ENCODE measurements at regions not wholly inside any gene's neighbourhood (a gene's known extent, or its start where the extent isn't known, plus 50 kb on each side); places are given as distances from the start of the nearest gene placed in this dataset.
"Not testable (repeated sequence)": the region's sequence is repeated elsewhere in the genome, so short reads cannot be mapped to it uniquely, and the experiment has no call there.

DNA sequence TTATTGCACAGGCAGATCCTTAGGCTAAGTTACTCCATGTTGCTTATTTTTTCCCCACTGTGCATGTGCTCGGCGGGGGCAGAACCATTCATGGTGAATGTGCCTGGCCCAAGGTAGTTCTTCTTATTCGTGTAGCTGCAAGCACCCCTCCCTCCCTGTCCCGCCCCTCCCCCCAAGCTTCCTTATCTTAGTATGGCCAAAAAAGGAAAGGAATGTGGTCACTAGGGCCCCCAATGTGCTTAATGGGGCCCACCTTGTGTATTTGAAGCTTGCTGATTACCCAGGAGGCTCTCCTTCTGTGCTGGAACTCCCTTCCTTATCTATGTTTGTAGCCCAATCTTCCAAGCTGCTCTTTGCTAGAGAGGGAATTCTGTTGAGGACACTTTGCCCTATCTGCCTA lies 1259.7 kb upstream of the RAG2 start:
- ChIA-PET POLR2A (no interaction called here), CTCF (no interaction called here)
- no peak for DNase-seq (ENCODE audit: extremely low spot score)
- no peak for TF ChIP-seq PKNOX1 (IDR thresholded peaks at IDR 0.05)
- TF ChIP-seq SUZ12 (IDR thresholded peaks at IDR 0.05): no peak
- no peak for TF ChIP-seq ZNF384 (IDR thresholded peaks at IDR 0.05)
- TF ChIP-seq ARNT (IDR thresholded peaks at IDR 0.05): no peak
- no peak for TF ChIP-seq BHLHE40 (IDR thresholded peaks at IDR 0.05; ENCODE audit: borderline replicate concordance)
- no peak for TF ChIP-seq ELF4 (IDR thresholded peaks at IDR 0.05)
- TF ChIP-seq SP1 (IDR thresholded peaks at IDR 0.05): no peak

DNA sequence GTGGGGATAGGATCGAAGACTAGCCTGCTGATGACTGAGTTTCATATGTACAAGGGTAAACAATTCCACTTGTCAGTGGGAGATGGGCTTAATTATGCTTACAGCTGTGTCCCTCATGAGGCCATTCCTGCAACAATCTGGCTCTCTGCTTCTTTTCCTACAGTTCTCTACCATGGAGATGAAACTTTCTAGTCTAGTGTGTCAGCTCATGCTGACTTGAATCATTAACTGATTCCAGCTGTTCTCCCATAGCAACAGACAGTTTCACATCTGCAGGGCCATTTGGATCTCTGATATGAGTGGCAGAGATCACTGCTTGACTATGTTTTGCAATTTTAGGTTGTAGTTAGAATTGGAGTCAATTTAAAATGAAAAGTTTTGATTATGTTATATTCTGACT lies 1251.7 kb upstream of the RAG2 start:
- TF ChIP-seq PKNOX1 (IDR thresholded peaks at IDR 0.05) (no peak), ARNT (IDR thresholded peaks at IDR 0.05) (no peak), CTBP1 (IDR thresholded peaks at IDR 0.05; ENCODE audit: borderline replicate concordance) (no peak)
- ChIA-PET POLR2A (no interaction called here), CTCF (no interaction called here)
- no peak for DNase-seq (ENCODE audit: extremely low spot score)

DNA sequence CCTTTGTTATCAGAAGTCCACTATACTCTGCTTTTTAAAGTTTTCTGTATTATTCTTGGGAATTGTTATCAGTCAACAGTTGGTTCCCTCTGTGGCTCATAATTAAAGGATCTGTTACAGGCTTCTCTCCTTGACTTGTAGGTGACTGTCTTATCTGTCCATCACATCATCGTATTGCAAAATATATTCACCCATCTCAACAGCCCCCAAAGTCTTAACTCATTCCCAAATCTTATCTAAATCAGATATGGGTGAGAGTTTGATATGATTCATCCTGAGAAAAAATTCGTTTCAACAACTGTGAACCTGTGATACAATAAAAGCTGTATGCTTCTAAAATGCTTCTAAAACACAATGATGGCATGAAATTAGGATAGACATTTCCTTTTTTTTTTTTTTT lies 1245.6 kb upstream of the RAG2 start:
- no peak for TF ChIP-seq LEF1 (IDR thresholded peaks at IDR 0.05; ENCODE audit: borderline replicate concordance)
- TF ChIP-seq PKNOX1 (IDR thresholded peaks at IDR 0.05): no peak
- no peak for TF ChIP-seq FOXK2 (IDR thresholded peaks at IDR 0.05)
- no peak for TF ChIP-seq L3MBTL2 (conservative IDR thresholded peaks at IDR 0.05)
- no peak for TF ChIP-seq NFRKB (IDR thresholded peaks at IDR 0.05)
- TF ChIP-seq SP1 (IDR thresholded peaks at IDR 0.05): no peak
- no peak for TF ChIP-seq ZNF384 (IDR thresholded peaks at IDR 0.05)
- no peak for TF ChIP-seq TARDBP (IDR thresholded peaks at IDR 0.05)
- TF ChIP-seq BHLHE40 (IDR thresholded peaks at IDR 0.05; ENCODE audit: borderline replicate concordance): no peak
- no peak for TF ChIP-seq ARNT (IDR thresholded peaks at IDR 0.05)
- TF ChIP-seq HDGF (IDR thresholded peaks at IDR 0.05; ENCODE audit: borderline replicate concordance): no peak
- no peak for TF ChIP-seq CTBP1 (IDR thresholded peaks at IDR 0.05; ENCODE audit: borderline replicate concordance)
- no peak for TF ChIP-seq FOXA1 (IDR thresholded peaks at IDR 0.05)
- no peak for TF ChIP-seq ELF4 (IDR thresholded peaks at IDR 0.05)
- no peak for DNase-seq (ENCODE audit: extremely low spot score)
- ChIA-PET POLR2A (no interaction called here), CTCF (no interaction called here)

DNA sequence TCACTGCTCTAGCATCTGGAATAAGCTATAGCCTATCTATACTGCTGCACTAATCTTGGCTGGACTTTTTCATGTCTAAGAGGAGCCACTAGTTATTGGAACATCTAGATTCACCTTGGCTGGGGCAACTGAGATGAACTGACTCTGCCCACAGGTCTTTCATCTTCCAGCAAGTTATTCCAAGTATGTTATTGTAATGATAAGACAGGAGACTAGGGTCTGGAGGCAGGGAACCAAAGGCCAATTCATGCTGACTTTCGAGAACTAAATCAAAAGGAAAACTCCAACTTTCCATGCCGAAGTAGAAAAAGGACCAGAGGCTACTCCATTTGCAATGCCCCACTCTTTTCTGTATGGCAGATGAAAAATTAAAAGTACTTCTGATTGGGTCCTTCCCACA lies 1243.0 kb upstream of the RAG2 start:
- TF ChIP-seq FOXM1 (IDR thresholded peaks at IDR 0.05; ENCODE audit: borderline replicate concordance) (no peak), TARDBP (IDR thresholded peaks at IDR 0.05) (no peak), ZNF384 (IDR thresholded peaks at IDR 0.05) (no peak), CTBP1 (IDR thresholded peaks at IDR 0.05; ENCODE audit: borderline replicate concordance) (no peak)
- DNase-seq (ENCODE audit: extremely low spot score): no peak
- ChIA-PET POLR2A (no interaction called here), CTCF (no interaction called here)

DNA sequence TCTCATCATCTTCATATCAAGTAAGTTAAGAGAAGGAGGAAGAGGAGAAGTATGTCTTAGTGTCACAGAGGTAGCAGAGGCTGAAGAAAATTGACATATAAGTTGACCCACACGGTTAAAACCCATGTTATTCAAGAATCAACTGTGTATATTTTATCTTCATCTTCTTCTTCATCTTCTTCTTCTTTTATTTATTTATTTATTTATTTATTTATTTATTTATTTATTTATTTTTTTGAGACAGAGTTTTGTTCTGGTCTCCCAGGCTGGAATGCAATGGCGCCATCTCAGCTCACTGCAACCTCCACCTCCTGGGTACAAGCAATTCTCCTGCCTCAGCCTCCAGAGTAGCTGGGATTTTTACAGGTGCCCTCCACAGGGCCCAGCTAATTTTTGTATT lies 1242.3 kb upstream of the RAG2 start:
- CTCF ChIA-PET; DNase-seq (ENCODE audit: extremely low spot score); POLR2A ChIA-PET: not testable (repeated sequence)

DNA sequence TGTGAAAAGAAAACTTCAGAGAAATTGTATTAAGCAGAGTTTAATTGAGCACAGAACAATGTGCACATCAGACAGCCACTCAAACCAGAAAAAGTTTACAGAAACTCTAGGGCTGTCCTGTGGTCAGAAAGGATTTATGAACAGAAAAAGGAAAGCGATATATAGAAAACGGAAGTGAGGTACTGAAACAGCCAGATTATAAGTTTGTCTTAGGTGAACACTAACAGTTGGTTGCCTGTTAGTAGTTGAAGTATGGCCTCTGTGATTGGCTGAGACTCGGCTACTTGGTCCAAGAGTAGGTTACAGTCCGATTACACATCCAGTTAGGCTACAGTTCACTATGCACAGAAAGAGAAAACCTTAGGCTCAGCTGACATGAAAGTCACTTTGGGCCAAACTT lies 1232.5 kb upstream of the RAG2 start:
- DNase-seq (ENCODE audit: extremely low spot score): no peak
- CTCF ChIA-PET: no interaction called here
- POLR2A ChIA-PET: no interaction called here
- TF ChIP-seq SP1 (IDR thresholded peaks at IDR 0.05) (no peak), L3MBTL2 (conservative IDR thresholded peaks at IDR 0.05) (no peak), PKNOX1 (IDR thresholded peaks at IDR 0.05) (no peak), ZNF384 (IDR thresholded peaks at IDR 0.05) (no peak), FOXM1 (IDR thresholded peaks at IDR 0.05; ENCODE audit: borderline replicate concordance) (no peak), ARNT (IDR thresholded peaks at IDR 0.05) (no peak), FOXK2 (IDR thresholded peaks at IDR 0.05) (no peak), TARDBP (IDR thresholded peaks at IDR 0.05) (no peak), BHLHE40 (IDR thresholded peaks at IDR 0.05; ENCODE audit: borderline replicate concordance) (no peak), FOXA1 (IDR thresholded peaks at IDR 0.05) (no peak), HDGF (IDR thresholded peaks at IDR 0.05; ENCODE audit: borderline replicate concordance) (no peak), NFRKB (IDR thresholded peaks at IDR 0.05) (no peak), SUZ12 (IDR thresholded peaks at IDR 0.05) (no peak), ELF4 (IDR thresholded peaks at IDR 0.05) (no peak), CTBP1 (IDR thresholded peaks at IDR 0.05; ENCODE audit: borderline replicate concordance) (no peak), LEF1 (IDR thresholded peaks at IDR 0.05; ENCODE audit: borderline replicate concordance) (no peak)

GRCh38 chr11:37817727-37818270 lies 1219.8 kb upstream of the RAG2 start:
- ChIA-PET CTCF (no interaction called here), POLR2A (no interaction called here)
- DNase-seq (ENCODE audit: extremely low spot score): no peak
- TF ChIP-seq CTBP1 (IDR thresholded peaks at IDR 0.05; ENCODE audit: borderline replicate concordance) (no peak), LEF1 (IDR thresholded peaks at IDR 0.05; ENCODE audit: borderline replicate concordance) (no peak), NFRKB (IDR thresholded peaks at IDR 0.05) (no peak), ZNF384 (IDR thresholded peaks at IDR 0.05) (no peak), HDGF (IDR thresholded peaks at IDR 0.05; ENCODE audit: borderline replicate concordance) (no peak), FOXM1 (IDR thresholded peaks at IDR 0.05; ENCODE audit: borderline replicate concordance) (no peak), TARDBP (IDR thresholded peaks at IDR 0.05) (no peak), SUZ12 (IDR thresholded peaks at IDR 0.05) (no peak), ELF4 (IDR thresholded peaks at IDR 0.05) (no peak), L3MBTL2 (conservative IDR thresholded peaks at IDR 0.05) (no peak), FOXA1 (IDR thresholded peaks at IDR 0.05) (no peak)
